Stimulated activated memory B cell treated with anti-CD40 and anti-IgM and Interleukin-4, amounts not matched to agents 10 μg/mL and 1 μg/mL and 100 μg/mL, for 72 hours (primary cell): ENCODE measurements at regions not wholly inside any gene's neighbourhood (a gene's known extent, or its start where the extent isn't known, plus 50 kb on each side); places are given as distances from the start of the nearest gene placed in this dataset.

Source experiments
- ATAC-seq: fragments of 150-1000 bp; cut with Tn5 transposase; 2 replicates; pipeline ENCODE4 v1.10.0; 2021
- H3K27ac Mint-ChIP-seq: one replicate; pipeline ENCODE4 v1.8.0; 2022; ENCODE audit warnings: mild to moderate bottlenecking, mixed read lengths
- H3K27me3 Mint-ChIP-seq: one replicate; pipeline ENCODE4 v1.8.0; 2022; ENCODE audit warnings: mixed read lengths
- H3K36me3 Mint-ChIP-seq: one replicate; pipeline ENCODE4 v1.8.0; 2022; ENCODE audit warnings: mixed read lengths
- H3K4me1 Mint-ChIP-seq: one replicate; pipeline ENCODE4 v1.8.0; 2022; ENCODE audit warnings: mixed read lengths
- H3K4me3 Mint-ChIP-seq: one replicate; pipeline ENCODE4 v1.8.0; 2022; ENCODE audit warnings: mild to moderate bottlenecking, moderate library complexity, mixed read lengths
- H3K9me3 Mint-ChIP-seq: one replicate; pipeline ENCODE4 v1.8.0; 2022; ENCODE audit warnings: mixed read lengths

DNA sequence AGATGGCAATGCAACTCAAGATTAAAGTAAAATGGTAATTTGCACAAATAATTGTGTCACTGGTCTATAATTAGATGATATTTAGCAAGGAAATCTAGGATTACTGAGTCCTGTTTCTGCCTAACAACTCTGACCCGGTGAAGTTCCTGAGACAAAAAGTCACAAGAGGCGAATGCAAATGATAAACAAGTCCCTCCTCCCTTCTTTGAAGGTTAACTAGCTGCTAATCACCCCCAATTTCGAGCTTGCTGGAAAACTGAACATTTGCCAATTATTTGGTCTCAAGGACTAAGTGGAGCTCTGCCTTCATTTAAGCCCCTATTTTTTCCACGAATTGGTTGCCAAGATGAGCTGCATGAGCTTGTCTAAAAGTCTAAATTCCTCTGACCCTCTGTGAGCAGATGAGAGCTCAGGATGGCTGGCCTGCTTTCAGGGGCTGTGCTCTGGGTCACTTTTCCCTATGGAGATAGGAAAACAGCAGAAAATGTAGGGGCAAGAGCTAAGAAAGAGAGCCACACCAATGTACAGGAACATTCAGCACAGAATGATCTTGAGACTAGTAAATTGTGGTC, 127.3 kb downstream of the MBL2 start:
- Mint-ChIP-seq H3K4me3 (no peak overlapping the region), H3K36me3 (no peaks in the 10 kb centered on the region), H3K9me3 (no peaks in the 10 kb centered on the region), H3K4me1 (no peaks in the 10 kb centered on the region), H3K27me3 (no peaks in the 10 kb centered on the region), H3K27ac (no peak overlapping the region)
- no peak for ATAC-seq

DNA sequence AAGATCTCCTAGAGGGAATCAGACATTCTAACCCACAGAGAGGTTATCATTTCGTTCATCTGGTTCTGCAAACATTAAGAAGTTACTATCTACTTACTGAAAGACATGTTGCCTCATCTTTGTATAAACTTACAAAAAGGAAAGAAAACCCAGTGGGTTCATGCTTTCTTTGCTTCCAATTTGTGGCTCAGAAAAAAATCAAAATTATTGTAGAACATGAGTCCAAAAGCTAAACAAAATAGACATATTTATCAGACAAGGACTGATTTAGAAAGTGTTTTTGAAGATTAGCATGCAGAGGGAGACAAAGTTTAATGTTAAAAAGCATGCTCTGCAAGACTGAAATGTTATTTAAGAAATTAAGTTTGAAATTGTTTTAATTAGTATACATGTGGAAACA, 123.1 kb downstream of the MBL2 start:
- H3K27me3 Mint-ChIP-seq = no peaks in the 10 kb centered on the region
- no peaks in the 10 kb centered on the region for H3K36me3 Mint-ChIP-seq
- H3K27ac Mint-ChIP-seq = no peak overlapping the region
- H3K9me3 Mint-ChIP-seq = no peaks in the 10 kb centered on the region
- no peak overlapping the region for H3K4me3 Mint-ChIP-seq
- no peaks in the 10 kb centered on the region for H3K4me1 Mint-ChIP-seq
- ATAC-seq = no peak

GRCh38 chr10:52650873-52651272, 121.7 kb downstream of the MBL2 start:
- H3K4me3 Mint-ChIP-seq = no peak overlapping the region
- no peaks in the 10 kb centered on the region for H3K27me3 Mint-ChIP-seq
- peak; percentile 21 for ATAC-seq
- H3K9me3 Mint-ChIP-seq = no peaks in the 10 kb centered on the region
- H3K4me1 Mint-ChIP-seq = no peaks in the 10 kb centered on the region
- H3K36me3 Mint-ChIP-seq = no peaks in the 10 kb centered on the region
- H3K27ac Mint-ChIP-seq = no peak overlapping the region

GRCh38 chr10:52651293-52651692, 121.3 kb downstream of the MBL2 start:
- Mint-ChIP-seq H3K4me3 (no peak overlapping the region), H3K27ac (no peak overlapping the region), H3K36me3 (no peaks in the 10 kb centered on the region), H3K9me3 (no peaks in the 10 kb centered on the region), H3K4me1 (no peaks in the 10 kb centered on the region), H3K27me3 (no peaks in the 10 kb centered on the region)
- ATAC-seq = no peak

- ATAC-seq = no peak
- no peaks in the 10 kb centered on the region for H3K4me1 Mint-ChIP-seq
- no peak overlapping the region for H3K4me3 Mint-ChIP-seq
- no peak overlapping the region for H3K27ac Mint-ChIP-seq
- H3K27me3 Mint-ChIP-seq = no peaks in the 10 kb centered on the region
- no peaks in the 10 kb centered on the region for H3K9me3 Mint-ChIP-seq
- no peaks in the 10 kb centered on the region for H3K36me3 Mint-ChIP-seq
Observed at GRCh38 chr10:52652431-52653262, 119.9 kb downstream of the MBL2 start.

DNA sequence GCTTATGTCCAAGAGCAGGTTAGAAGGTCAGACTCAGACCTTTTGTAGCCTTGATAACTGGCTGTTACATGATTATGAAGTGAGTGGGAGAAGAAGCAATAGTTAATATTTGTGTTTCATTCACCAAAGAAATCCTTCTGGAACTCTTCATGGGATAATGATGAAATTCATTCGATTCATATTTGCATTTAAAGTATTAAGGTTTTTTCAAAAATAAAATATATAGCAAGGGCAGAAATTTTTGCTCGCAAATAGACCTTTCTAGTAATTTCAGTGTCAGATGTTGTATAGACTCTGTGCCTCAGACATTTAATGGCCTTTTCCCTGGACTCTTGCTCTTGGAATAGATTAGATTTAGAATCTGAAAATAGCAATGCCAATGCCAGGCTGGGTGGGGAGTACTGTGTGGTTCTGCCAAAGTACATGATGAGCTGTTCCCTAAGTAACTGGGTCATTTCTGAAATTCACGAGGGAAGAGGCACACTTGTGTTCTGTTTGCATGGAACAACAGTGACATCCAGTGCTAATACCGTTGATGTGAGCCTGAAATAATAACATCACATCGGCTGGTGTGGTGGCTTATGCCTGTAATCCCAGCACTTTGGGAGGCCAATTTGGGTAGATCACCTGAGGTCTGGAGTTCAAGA, 119.2 kb downstream of the MBL2 start:
- no peak overlapping the region for H3K4me3 Mint-ChIP-seq
- H3K36me3 Mint-ChIP-seq = no peaks in the 10 kb centered on the region
- no peak for ATAC-seq
- H3K27ac Mint-ChIP-seq = no peak overlapping the region
- no peaks in the 10 kb centered on the region for H3K27me3 Mint-ChIP-seq
- no peaks in the 10 kb centered on the region for H3K4me1 Mint-ChIP-seq
- no peaks in the 10 kb centered on the region for H3K9me3 Mint-ChIP-seq

GRCh38 chr10:52654201-52654600, 118.4 kb downstream of the MBL2 start:
- H3K27ac Mint-ChIP-seq = no peak overlapping the region
- no peaks in the 10 kb centered on the region for H3K9me3 Mint-ChIP-seq
- no peaks in the 10 kb centered on the region for H3K27me3 Mint-ChIP-seq
- ATAC-seq = no peak
- no peaks in the 10 kb centered on the region for H3K4me1 Mint-ChIP-seq
- no peak overlapping the region for H3K4me3 Mint-ChIP-seq
- H3K36me3 Mint-ChIP-seq = no peaks in the 10 kb centered on the region

GRCh38 chr10:52658112-52658511, 114.5 kb downstream of the MBL2 start:
- no peak for ATAC-seq
- Mint-ChIP-seq H3K36me3 (no peaks in the 10 kb centered on the region), H3K27me3 (no peaks in the 10 kb centered on the region)

DNA sequence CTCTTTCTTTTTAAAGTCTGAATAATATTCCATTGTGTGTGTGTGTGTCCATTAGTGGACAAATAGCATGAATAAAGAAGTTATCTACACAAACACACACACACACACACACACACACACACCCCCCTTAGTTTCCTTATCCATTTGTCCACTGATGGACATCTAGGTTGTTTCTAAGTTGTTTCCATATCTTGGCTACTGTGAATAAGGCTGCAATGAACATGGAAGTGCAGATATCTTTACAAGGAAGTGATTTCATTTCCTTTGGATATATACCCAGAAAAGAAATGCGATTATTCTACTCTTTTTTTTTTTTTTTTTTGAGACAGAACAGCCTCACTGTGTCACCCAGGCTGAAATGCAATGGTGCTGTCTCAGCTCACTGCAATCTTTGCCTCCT, 113.5 kb downstream of the MBL2 start:
- Mint-ChIP-seq H3K4me1 (no peaks in the 10 kb centered on the region), H3K27ac (no peak overlapping the region), H3K4me3 (no peak overlapping the region), H3K36me3 (no peaks in the 10 kb centered on the region), H3K9me3 (no peaks in the 10 kb centered on the region), H3K27me3 (no peaks in the 10 kb centered on the region)
- no peak for ATAC-seq

More at GRCh38 chr10:52658112-52658511, 114.5 kb downstream of the MBL2 start:
- Mint-ChIP-seq H3K4me3 (no peak overlapping the region), H3K27ac (no peak overlapping the region), H3K4me1 (no peaks in the 10 kb centered on the region), H3K9me3 (no peaks in the 10 kb centered on the region)

DNA sequence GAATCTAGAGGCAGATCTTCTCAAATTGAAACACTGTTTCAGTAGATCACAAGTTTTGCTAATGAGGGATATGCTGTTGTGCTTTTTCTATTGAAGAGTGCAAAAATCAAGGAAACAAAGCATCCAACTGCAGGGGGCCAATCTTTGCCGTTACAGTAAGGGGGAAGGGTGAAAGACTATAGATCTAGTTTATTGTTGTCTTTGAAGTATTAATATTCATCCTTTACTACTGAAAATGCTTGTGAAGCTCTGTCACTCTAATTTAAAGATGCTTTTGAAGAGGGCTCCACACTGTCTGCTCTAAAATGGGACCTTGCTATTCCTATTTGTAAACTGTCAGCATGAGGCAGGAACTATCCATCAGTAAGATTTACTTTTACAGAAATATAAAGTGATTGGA, 110.3 kb downstream of the MBL2 start:
- H3K27ac Mint-ChIP-seq = no peak overlapping the region
- no peaks in the 10 kb centered on the region for H3K27me3 Mint-ChIP-seq
- H3K4me1 Mint-ChIP-seq = no peaks in the 10 kb centered on the region
- ATAC-seq = no peak
- no peaks in the 10 kb centered on the region for H3K36me3 Mint-ChIP-seq
- no peak overlapping the region for H3K4me3 Mint-ChIP-seq
- peaks cover 5% of the 10 kb centered on the region for H3K9me3 Mint-ChIP-seq

DNA sequence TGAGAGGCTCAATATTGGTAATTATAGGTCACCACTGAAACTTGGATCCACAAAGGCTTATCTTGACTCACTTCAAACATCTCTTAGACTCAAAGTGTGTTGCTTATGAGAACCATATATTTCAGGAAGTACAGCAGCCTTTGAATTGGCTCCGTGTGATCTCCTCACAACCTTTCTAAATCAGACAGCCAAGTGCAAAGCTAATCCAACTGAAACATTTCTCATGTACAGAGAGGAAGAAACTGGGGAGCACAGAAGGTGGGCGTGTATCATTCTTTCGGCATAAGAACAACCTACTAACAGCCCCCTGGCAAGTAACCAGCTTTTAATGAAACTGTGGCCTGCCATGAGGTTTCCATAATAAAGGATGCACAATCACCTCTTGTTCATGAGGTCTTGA, 109.4 kb downstream of the MBL2 start:
- H3K27ac Mint-ChIP-seq = no peak overlapping the region
- no peak for ATAC-seq
- H3K4me1 Mint-ChIP-seq = no peaks in the 10 kb centered on the region
- peaks cover 5% of the 10 kb centered on the region for H3K9me3 Mint-ChIP-seq
- H3K36me3 Mint-ChIP-seq = no peaks in the 10 kb centered on the region
- H3K27me3 Mint-ChIP-seq = no peaks in the 10 kb centered on the region
- H3K4me3 Mint-ChIP-seq = no peak overlapping the region

DNA sequence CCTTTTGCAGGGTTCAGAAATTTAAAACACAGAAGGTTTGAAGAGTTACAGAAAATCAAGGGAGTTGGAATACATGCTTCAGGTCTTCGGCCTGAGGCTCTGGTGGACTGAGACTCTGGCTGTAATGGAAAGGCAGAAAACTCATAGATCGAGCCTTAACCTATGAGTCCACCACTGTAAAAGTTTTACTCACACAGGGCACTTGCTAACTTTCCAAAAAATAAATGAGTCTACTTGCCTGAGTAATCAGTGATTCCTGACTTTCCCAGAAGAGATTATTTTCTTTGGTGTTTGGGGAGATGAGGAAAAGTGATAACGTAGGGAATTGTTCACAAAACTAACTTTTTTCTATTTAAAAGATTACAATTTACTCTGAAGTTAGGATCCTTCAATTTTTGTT, 108.0 kb downstream of the MBL2 start:
- no peaks in the 10 kb centered on the region for H3K36me3 Mint-ChIP-seq
- no peak overlapping the region for H3K4me3 Mint-ChIP-seq
- no peak overlapping the region for H3K27ac Mint-ChIP-seq
- no peaks in the 10 kb centered on the region for H3K4me1 Mint-ChIP-seq
- peaks cover 5% of the 10 kb centered on the region for H3K9me3 Mint-ChIP-seq
- no peak for ATAC-seq
- no peaks in the 10 kb centered on the region for H3K27me3 Mint-ChIP-seq

DNA sequence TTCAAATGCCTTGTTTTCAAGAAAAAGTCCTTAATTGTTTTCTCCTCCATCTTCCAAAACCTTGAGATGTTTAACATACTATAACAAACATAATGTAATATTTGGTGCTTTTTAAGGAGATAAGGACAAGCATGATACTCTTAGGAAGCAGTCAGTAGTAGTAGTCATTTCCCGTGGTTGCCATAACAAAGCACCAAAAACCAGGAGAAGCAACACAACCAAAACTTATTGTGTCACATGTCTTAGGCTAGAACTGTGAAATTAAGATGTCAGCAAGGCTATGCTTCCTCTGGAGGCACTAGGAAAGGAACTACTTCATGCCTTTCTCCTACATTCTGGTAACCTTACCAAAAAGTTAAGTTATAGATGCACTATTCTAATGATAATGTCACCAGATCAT, 106.8 kb downstream of the MBL2 start:
- Mint-ChIP-seq H3K4me1 (no peaks in the 10 kb centered on the region), H3K4me3 (no peak overlapping the region), H3K27me3 (no peaks in the 10 kb centered on the region), H3K27ac (no peak overlapping the region), H3K36me3 (no peaks in the 10 kb centered on the region), H3K9me3 (peaks cover 5% of the 10 kb centered on the region)
- ATAC-seq = no peak

GRCh38 chr10:52666931-52667330, 105.7 kb downstream of the MBL2 start:
- H3K4me1 Mint-ChIP-seq = no peaks in the 10 kb centered on the region
- peaks cover 5% of the 10 kb centered on the region for H3K9me3 Mint-ChIP-seq
- no peak overlapping the region for H3K27ac Mint-ChIP-seq
- ATAC-seq = no peak
- no peaks in the 10 kb centered on the region for H3K36me3 Mint-ChIP-seq
- no peak overlapping the region for H3K4me3 Mint-ChIP-seq
- H3K27me3 Mint-ChIP-seq = no peaks in the 10 kb centered on the region

GRCh38 chr10:52668024-52668423, 104.6 kb downstream of the MBL2 start:
- Mint-ChIP-seq H3K36me3 (no peaks in the 10 kb centered on the region), H3K27ac (no peak overlapping the region), H3K9me3 (peaks cover 5% of the 10 kb centered on the region), H3K4me3 (no peak overlapping the region), H3K4me1 (no peaks in the 10 kb centered on the region), H3K27me3 (no peaks in the 10 kb centered on the region)
- no peak for ATAC-seq

DNA sequence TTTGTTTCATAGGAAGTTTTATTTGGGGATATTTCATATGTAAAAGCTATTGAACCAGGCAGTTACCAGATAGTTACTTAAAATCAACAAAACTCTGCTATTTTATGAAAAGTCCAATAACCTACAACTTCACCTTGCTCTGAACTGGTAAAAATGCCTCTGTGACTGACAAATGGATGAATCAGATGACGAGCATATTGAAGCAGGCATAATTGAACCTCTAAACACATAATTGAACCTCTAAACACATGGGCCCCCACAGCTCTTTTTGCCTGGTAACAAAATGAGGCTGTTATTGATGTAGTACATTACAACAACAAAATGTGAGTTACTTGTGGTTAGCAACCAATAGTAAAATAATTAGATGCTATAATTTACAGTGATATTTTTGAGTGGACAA, 99.7 kb downstream of the MBL2 start:
- no peaks in the 10 kb centered on the region for H3K36me3 Mint-ChIP-seq
- H3K4me1 Mint-ChIP-seq = no peaks in the 10 kb centered on the region
- no peak overlapping the region for H3K27ac Mint-ChIP-seq
- H3K4me3 Mint-ChIP-seq = no peak overlapping the region
- H3K27me3 Mint-ChIP-seq = no peaks in the 10 kb centered on the region
- no peak for ATAC-seq
- no peaks in the 10 kb centered on the region for H3K9me3 Mint-ChIP-seq
